Kidney (tissue), 13 donors: ENCODE measurements at regions not wholly inside any gene's neighbourhood (a gene's known extent, or its start where the extent isn't known, plus 50 kb on each side); places are given as distances from the start of the nearest gene placed in this dataset.

Experiments
- DNase-seq, 5 donors: peaks; one replicate each; pipeline ENCODE4 v3.0.0-alpha.2; 2013 to 2020
- FAIRE-seq: peaks from 2 replicates; lab custom pipeline; 2012; peaks lifted over from hg19 to GRCh38; lab: Jason Lieb, UNC
- H3K27ac ChIP-seq, 2 donors: one replicate each; pipeline ENCODE4 v1.7.0; 2013; ENCODE audit warnings: low read depth in 2 of 2, low read length in 2 of 2, inconsistent platforms in 1 of 2
- H3K27me3 ChIP-seq: one replicate; pipeline ENCODE4 v1.7.1; 2013; ENCODE audit warnings: low read length, inconsistent platforms; ENCODE audit not compliant: control insufficient read depth, insufficient read depth
- H3K36me3 ChIP-seq, 3 donors: one replicate each; pipeline versions ENCODE4 v1.7.0 to v1.7.1; 2013; ENCODE audit warnings: low read length in 3 of 3, control low read depth in 1 of 3, inconsistent platforms in 1 of 3; ENCODE audit not compliant: insufficient read depth in 3 of 3, control insufficient read depth in 2 of 3
- H3K4me1 ChIP-seq, 3 donors: one replicate each; pipeline versions ENCODE4 v1.7.0 to v1.7.1; 2013; ENCODE audit warnings: low read length in 3 of 3, inconsistent platforms in 1 of 3, low read depth in 1 of 3; ENCODE audit not compliant: control insufficient read depth in 2 of 3, insufficient read depth in 2 of 3
- H3K4me3 ChIP-seq, 3 donors: one replicate each; pipeline versions ENCODE4 v1.7.0 to v1.8.1; 2013; ENCODE audit warnings: low read length in 3 of 3, control low read depth in 1 of 3, inconsistent platforms in 1 of 3
- H3K9ac ChIP-seq, 3 donors: one replicate each; pipeline versions ENCODE4 v1.7.0 to v1.7.1; 2013; ENCODE audit warnings: low read length in 3 of 3, control low read depth in 1 of 3, inconsistent platforms in 1 of 3
- H3K9me3 ChIP-seq, 3 donors: one replicate each; pipeline versions ENCODE4 v1.7.0 to v1.7.1; 2013; ENCODE audit warnings: low read length in 3 of 3, control low read depth in 1 of 3, inconsistent platforms in 1 of 3; ENCODE audit not compliant: control insufficient read depth in 2 of 3, insufficient read depth in 1 of 3
- intact Hi-C: fragments of 100-400 bp; cut with DNase I; formaldehyde crosslinking; loops from one replicate; pipeline ENCODE4 v1.11.1; 2022
- TF ChIP-seq, protein P1 (sequence below): IDR thresholded peaks from 3 replicates; pipeline ENCODE4 v1.5.1; 2012; ENCODE audit warnings: mild to moderate bottlenecking, moderate library complexity, borderline replicate concordance; ENCODE audit not compliant: insufficient read depth; ENCODE audit errors: extremely low read depth
- donor health status: control.
- donor health status: control.
- donor health status: control.
- donor health status: control.
- donor health status: control.
- donor health status: DM: yes; HTN: yes; CAD: no.
- donor health status: Normal renal cell carcinoma (clear cell type).

- intact Hi-C loops, result no loop called here
- FAIRE-seq (no peak), DNase-seq (no peak)
- H3K36me3 ChIP-seq, result no peaks in the 10 kb centered on the region
- no peaks in the 10 kb centered on the region for H3K9me3 ChIP-seq
- TF ChIP-seq, protein P1, sequence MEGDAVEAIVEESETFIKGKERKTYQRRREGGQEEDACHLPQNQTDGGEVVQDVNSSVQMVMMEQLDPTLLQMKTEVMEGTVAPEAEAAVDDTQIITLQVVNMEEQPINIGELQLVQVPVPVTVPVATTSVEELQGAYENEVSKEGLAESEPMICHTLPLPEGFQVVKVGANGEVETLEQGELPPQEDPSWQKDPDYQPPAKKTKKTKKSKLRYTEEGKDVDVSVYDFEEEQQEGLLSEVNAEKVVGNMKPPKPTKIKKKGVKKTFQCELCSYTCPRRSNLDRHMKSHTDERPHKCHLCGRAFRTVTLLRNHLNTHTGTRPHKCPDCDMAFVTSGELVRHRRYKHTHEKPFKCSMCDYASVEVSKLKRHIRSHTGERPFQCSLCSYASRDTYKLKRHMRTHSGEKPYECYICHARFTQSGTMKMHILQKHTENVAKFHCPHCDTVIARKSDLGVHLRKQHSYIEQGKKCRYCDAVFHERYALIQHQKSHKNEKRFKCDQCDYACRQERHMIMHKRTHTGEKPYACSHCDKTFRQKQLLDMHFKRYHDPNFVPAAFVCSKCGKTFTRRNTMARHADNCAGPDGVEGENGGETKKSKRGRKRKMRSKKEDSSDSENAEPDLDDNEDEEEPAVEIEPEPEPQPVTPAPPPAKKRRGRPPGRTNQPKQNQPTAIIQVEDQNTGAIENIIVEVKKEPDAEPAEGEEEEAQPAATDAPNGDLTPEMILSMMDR, result no peak
- H3K27me3 ChIP-seq, result no peaks in the 10 kb centered on the region
- H3K4me3 ChIP-seq, result no peak overlapping the region
- H3K9ac ChIP-seq, result no peak overlapping the region
- peaks cover 0 to 5% (median 2%) of the 10 kb centered on the region in 3 donors for H3K4me1 ChIP-seq
- H3K27ac ChIP-seq, result no peak overlapping the region
These were observed 106.3 kb downstream of the LSM3 start for GRCh38 chr3:14284694-14285547.

GRCh38 chr3:14285548-14285925 is 106.9 kb downstream of the LSM3 start:
- TF ChIP-seq, protein P1, result no peak
- Histone ChIP-seq H3K4me3 (no peak overlapping the region), H3K9me3 (no peaks in the 10 kb centered on the region), H3K27ac (no peak overlapping the region), H3K27me3 (no peaks in the 10 kb centered on the region), H3K9ac (no peak overlapping the region), H3K36me3 (no peaks in the 10 kb centered on the region), H3K4me1 (peaks cover 0 to 11% (median 5%) of the 10 kb centered on the region in 3 donors)
- intact Hi-C loops, result no loop called here
- FAIRE-seq (no peak), DNase-seq (no peak)

DNA sequence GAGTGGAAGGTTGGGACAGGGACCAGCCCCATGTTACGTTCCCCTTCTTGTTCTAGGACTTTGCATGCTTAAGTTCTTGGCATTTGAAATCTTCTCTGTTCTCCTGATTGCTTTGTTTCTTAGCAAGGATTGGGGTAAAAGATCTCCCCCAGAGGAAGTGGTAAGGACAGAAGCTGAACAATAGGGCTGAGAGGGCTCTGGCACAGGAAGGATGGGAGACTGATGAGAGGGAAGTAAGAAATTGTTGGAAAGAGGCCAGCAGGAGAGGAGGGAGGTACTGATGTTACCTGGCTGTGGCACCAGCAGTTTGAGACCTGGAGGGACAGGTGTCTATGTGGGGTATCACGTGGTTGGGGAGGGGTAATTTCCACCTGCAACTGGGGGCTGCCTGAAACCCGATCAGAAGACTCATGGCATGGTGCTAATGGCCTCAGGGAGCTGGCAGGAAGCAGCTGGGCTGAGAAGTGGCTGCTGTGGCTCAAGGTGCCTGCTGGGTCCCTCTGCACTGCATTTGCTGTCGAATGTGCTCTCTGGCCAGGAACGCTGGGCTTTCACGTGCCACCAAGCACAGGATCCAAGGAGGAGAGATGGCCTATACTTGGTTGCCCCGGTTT is 108.4 kb downstream of the LSM3 start:
- Histone ChIP-seq H3K9ac (no peak overlapping the region), H3K27ac (no peak overlapping the region), H3K36me3 (no peaks in the 10 kb centered on the region), H3K27me3 (no peaks in the 10 kb centered on the region), H3K9me3 (no peaks in the 10 kb centered on the region), H3K4me1 (peaks cover 0 to 11% (median 7%) of the 10 kb centered on the region in 3 donors), H3K4me3 (no peak overlapping the region)
- intact Hi-C loops, result no loop called here
- FAIRE-seq (no peak), DNase-seq (no peak)
- TF ChIP-seq, protein P1, result no peak
